ENCODE measurements at regions not wholly inside any gene's neighbourhood (a gene's known extent, or its start where the extent isn't known, plus 50 kb on each side); places are given as distances from the start of the nearest gene placed in this dataset.

DNA sequence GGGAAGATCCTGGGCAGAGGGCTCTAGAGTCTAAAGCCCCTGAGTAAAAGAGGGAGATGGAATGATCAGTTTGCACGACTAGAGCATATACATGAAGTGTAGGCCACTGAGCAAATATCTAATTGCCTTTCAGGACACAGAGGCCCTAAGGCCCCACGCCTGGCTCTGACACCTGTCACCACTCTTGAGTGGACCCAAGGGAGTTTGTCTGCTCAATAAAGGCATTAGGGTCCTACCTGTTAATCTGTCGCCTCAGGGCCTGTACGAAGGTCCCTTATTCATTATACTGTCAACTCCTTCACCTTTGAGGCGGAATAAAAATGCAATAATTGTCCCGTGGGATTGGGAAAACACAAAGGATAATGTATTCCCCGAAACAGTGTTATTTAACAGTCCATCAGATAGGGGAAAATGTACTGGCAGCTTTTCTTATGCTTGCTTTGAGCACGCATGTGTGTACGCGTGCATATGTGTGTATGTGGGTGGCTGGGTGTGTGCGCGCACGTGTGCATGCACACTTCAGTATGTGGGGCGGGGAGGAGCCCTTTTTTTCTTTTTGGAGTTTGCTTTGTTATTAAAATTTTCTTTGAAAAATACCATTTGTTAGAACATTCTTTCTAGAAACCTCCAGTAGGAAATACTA lies 161.8 kb upstream of the SERP2 start:
- FAIRE-seq (no peak), ATAC-seq (no peak), DNase-seq (no peak)
- Histone ChIP-seq H3K4me3 (no peak overlapping the region), H3K36me3 (no peaks in the 10 kb centered on the region), H3K27ac (no peak overlapping the region), H3K27me3 (no peaks in the 10 kb centered on the region), H3K9me3 (no peaks in the 10 kb centered on the region), H3K4me1 (no peaks in the 10 kb centered on the region)
- intact Hi-C loops (cut with DNase I) = no loop called here
- TF ChIP-seq CTCF (IDR thresholded peaks at IDR 0.05) = no peak
- WGBS, 2 donors = 86 to 90% methylated on average over 14 of the region's 14 CpGs

- 49 to 64% methylated on average over 9 of the region's 9 CpGs for WGBS, 2 donors
- no peak overlapping the region for H3K4me3 ChIP-seq
- no peaks in the 10 kb centered on the region for H3K9me3 ChIP-seq
- ATAC-seq (peak in 1 of 4 donors; percentile 18), FAIRE-seq (no peak), DNase-seq (no peak)
- H3K27ac ChIP-seq = no peak overlapping the region
- intact Hi-C loops (cut with DNase I) = no loop called here
- no peaks in the 10 kb centered on the region for H3K27me3 ChIP-seq
- peaks cover 0 to under 1% (median 0%) of the 10 kb centered on the region in 3 donors for H3K4me1 ChIP-seq
- no peak for TF ChIP-seq CTCF (IDR thresholded peaks at IDR 0.05)
- H3K36me3 ChIP-seq = no peaks in the 10 kb centered on the region
Observed at GRCh38 chr13:44212633-44213396, 160.8 kb upstream of the SERP2 start.

GRCh38 chr13:44218501-44219240 lies 155.0 kb upstream of the SERP2 start:
- H3K4me1 ChIP-seq = peaks cover 14 to 25% (median 14%) of the 10 kb centered on the region in 3 donors
- no peaks in the 10 kb centered on the region for H3K27me3 ChIP-seq
- FAIRE-seq (no peak), DNase-seq (peak; percentile 67 to 81 (median 73)), ATAC-seq (peak; percentile 95 to 97 (median 96))
- WGBS, 2 donors = 15 to 17% methylated on average over 10 of the region's 10 CpGs
- H3K4me3 ChIP-seq = no peak overlapping the region
- no peaks in the 10 kb centered on the region for H3K9me3 ChIP-seq
- no peak for TF ChIP-seq CTCF (IDR thresholded peaks at IDR 0.05)
- H3K27ac ChIP-seq = peak overlapping the region; percentile 24 to 71 (median 55)
- no peaks in the 10 kb centered on the region for H3K36me3 ChIP-seq
- intact Hi-C loops (cut with DNase I) = no loop called here

DNA sequence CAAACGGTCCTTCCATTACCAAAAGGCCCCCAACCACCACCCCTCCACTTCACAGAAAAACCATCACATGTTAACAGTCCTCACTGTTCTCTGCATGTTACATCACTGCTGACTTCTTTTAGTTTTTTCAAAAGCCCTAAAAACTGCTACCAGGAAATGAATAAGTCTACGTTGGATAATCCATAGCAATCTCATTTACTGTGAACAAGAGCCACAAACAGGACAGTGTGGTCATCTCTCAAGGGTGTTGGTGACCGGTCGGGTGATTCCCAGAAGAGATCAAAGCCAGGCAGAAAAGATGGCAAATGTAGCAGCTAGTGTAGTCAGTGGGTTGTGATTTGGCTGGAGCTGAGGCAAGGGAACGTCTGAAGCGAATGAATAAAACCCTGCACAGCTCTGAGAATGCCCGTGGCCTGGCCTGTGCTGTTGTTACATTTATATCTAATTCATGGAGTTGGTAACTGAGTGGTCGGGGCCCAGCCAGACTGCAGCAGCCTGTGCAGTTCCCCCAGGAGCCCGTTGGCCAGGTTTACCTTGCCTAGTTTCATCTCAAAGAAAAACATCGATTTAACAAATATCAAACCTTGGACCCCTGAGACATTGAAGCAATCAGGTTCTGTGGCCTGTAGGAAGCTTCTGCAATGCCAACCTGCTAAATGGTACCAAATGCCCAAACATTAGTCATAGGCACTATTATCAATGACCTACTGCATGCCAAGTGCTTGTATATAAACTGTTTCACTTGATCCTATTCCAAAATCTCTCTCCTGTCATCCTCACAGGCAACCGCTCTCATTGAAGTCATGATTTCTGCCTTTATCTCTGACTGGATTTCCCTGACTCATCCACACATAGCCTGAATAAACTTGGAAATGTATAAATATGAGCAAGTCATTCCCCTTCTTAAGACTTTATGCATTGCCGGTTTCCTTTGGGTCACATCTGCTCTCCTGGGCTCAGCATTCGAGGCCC lies 153.8 kb upstream of the SERP2 start:
- intact Hi-C loops (cut with DNase I) = no loop called here
- DNase-seq (peak in 1 of 6 donors; percentile 22), ATAC-seq (peak; percentile 31 to 78 (median 45)), FAIRE-seq (no peak)
- no peaks in the 10 kb centered on the region for H3K27me3 ChIP-seq
- H3K36me3 ChIP-seq = no peaks in the 10 kb centered on the region
- no peaks in the 10 kb centered on the region for H3K9me3 ChIP-seq
- H3K4me1 ChIP-seq = peaks cover 14 to 25% (median 14%) of the 10 kb centered on the region in 3 donors
- TF ChIP-seq CTCF (IDR thresholded peaks at IDR 0.05) = no peak
- H3K4me3 ChIP-seq = no peak overlapping the region
- WGBS, 2 donors = 87% methylated on average over 13 of the region's 13 CpGs
- peak overlapping the region in 2 of 4 donors; percentile 6 to 71 for H3K27ac ChIP-seq
